ENCODE measurements at regions not wholly inside any gene's neighbourhood (a gene's known extent, or its start where the extent isn't known, plus 50 kb on each side); places are given as distances from the start of the nearest gene placed in this dataset.

DNA sequence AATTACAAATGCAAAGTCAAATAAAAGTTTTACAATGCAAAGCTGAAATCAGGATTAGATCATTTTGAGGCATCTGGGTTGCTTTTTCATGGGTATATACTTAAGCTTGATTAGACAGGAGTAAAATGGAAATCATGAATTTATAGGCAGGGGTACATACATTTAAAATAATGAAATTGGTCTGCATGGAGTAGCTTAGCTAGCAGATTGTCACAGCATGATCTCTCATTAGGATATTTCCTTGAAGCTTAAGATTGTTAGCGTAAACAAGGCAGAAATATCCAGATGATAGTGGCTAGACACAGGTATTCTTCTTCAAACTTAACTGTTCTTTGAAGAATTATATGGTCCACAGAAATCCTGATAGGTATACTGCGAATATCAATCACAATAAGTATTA, 1627.0 kb upstream of the PCDH20 start:
- POLR2A ChIA-PET, result no interaction called here
- DNase-seq (ENCODE audit: low spot score) (no peak), ATAC-seq (no peak)
- Mint-ChIP-seq H3K27me3 (ENCODE audit: low read depth) (no peaks in the 10 kb centered on the region), H3K27ac (no peak overlapping the region), H3K36me3 (peaks cover 3% of the 10 kb centered on the region; the same call in 1 of the 2 replicates), H3K4me1 (peaks cover 7% of the 10 kb centered on the region), H3K4me3 (no peak overlapping the region), H3K9me3 (peaks cover 8% of the 10 kb centered on the region)
- CTCF ChIA-PET, result no interaction called here
- TF ChIP-seq, protein P1, sequence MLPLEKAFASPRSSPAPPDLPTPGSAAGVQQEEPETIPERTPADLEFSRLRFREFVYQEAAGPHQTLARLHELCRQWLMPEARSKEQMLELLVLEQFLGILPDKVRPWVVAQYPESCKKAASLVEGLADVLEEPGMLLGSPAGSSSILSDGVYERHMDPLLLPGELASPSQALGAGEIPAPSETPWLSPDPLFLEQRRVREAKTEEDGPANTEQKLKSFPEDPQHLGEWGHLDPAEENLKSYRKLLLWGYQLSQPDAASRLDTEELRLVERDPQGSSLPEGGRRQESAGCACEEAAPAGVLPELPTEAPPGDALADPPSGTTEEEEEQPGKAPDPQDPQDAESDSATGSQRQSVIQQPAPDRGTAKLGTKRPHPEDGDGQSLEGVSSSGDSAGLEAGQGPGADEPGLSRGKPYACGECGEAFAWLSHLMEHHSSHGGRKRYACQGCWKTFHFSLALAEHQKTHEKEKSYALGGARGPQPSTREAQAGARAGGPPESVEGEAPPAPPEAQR (CRISPR knock-in tag; IDR thresholded peaks at IDR 0.05), result no peak
- no peak for TF ChIP-seq SMAD3 (CRISPR knock-in tag; IDR thresholded peaks at IDR 0.05; ENCODE audit: borderline replicate concordance)
- no peak for TF ChIP-seq ATF6 (CRISPR knock-in tag; IDR thresholded peaks at IDR 0.05)
- no peak for TF ChIP-seq EMX1 (CRISPR knock-in tag; IDR thresholded peaks at IDR 0.05)
- TF ChIP-seq ZNF671 (CRISPR knock-in tag; IDR thresholded peaks at IDR 0.05), result no peak
- TF ChIP-seq ZNF396 (CRISPR knock-in tag; IDR thresholded peaks at IDR 0.05; ENCODE audit: borderline replicate concordance), result no peak
- no peak for TF ChIP-seq CTCF (IDR thresholded peaks at IDR 0.05)
- TF ChIP-seq HMGA2 (CRISPR knock-in tag; IDR thresholded peaks at IDR 0.05), result no peak
- TF ChIP-seq, protein P2, sequence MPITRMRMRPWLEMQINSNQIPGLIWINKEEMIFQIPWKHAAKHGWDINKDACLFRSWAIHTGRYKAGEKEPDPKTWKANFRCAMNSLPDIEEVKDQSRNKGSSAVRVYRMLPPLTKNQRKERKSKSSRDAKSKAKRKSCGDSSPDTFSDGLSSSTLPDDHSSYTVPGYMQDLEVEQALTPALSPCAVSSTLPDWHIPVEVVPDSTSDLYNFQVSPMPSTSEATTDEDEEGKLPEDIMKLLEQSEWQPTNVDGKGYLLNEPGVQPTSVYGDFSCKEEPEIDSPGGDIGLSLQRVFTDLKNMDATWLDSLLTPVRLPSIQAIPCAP (CRISPR knock-in tag; IDR thresholded peaks at IDR 0.05), result no peak
- no peak for TF ChIP-seq JAZF1 (CRISPR knock-in tag; IDR thresholded peaks at IDR 0.05)
- TF ChIP-seq, protein P3, sequence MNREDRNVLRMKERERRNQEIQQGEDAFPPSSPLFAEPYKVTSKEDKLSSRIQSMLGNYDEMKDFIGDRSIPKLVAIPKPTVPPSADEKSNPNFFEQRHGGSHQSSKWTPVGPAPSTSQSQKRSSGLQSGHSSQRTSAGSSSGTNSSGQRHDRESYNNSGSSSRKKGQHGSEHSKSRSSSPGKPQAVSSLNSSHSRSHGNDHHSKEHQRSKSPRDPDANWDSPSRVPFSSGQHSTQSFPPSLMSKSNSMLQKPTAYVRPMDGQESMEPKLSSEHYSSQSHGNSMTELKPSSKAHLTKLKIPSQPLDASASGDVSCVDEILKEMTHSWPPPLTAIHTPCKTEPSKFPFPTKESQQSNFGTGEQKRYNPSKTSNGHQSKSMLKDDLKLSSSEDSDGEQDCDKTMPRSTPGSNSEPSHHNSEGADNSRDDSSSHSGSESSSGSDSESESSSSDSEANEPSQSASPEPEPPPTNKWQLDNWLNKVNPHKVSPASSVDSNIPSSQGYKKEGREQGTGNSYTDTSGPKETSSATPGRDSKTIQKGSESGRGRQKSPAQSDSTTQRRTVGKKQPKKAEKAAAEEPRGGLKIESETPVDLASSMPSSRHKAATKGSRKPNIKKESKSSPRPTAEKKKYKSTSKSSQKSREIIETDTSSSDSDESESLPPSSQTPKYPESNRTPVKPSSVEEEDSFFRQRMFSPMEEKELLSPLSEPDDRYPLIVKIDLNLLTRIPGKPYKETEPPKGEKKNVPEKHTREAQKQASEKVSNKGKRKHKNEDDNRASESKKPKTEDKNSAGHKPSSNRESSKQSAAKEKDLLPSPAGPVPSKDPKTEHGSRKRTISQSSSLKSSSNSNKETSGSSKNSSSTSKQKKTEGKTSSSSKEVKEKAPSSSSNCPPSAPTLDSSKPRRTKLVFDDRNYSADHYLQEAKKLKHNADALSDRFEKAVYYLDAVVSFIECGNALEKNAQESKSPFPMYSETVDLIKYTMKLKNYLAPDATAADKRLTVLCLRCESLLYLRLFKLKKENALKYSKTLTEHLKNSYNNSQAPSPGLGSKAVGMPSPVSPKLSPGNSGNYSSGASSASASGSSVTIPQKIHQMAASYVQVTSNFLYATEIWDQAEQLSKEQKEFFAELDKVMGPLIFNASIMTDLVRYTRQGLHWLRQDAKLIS (CRISPR knock-in tag; IDR thresholded peaks at IDR 0.05; ENCODE audit: borderline replicate concordance), result no peak
- TF ChIP-seq ZNF532 (CRISPR knock-in tag; IDR thresholded peaks at IDR 0.05; ENCODE audit: borderline replicate concordance), result no peak
- TF ChIP-seq, protein P4, sequence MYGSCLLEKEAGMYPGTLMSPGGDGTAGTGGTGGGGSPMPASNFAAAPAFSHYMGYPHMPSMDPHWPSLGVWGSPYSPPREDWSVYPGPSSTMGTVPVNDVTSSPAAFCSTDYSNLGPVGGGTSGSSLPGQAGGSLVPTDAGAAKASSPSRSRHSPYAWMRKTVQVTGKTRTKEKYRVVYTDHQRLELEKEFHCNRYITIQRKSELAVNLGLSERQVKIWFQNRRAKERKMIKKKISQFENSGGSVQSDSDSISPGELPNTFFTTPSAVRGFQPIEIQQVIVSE (CRISPR knock-in tag; IDR thresholded peaks at IDR 0.05; ENCODE audit: borderline replicate concordance), result no peak
- TF ChIP-seq, protein P5, sequence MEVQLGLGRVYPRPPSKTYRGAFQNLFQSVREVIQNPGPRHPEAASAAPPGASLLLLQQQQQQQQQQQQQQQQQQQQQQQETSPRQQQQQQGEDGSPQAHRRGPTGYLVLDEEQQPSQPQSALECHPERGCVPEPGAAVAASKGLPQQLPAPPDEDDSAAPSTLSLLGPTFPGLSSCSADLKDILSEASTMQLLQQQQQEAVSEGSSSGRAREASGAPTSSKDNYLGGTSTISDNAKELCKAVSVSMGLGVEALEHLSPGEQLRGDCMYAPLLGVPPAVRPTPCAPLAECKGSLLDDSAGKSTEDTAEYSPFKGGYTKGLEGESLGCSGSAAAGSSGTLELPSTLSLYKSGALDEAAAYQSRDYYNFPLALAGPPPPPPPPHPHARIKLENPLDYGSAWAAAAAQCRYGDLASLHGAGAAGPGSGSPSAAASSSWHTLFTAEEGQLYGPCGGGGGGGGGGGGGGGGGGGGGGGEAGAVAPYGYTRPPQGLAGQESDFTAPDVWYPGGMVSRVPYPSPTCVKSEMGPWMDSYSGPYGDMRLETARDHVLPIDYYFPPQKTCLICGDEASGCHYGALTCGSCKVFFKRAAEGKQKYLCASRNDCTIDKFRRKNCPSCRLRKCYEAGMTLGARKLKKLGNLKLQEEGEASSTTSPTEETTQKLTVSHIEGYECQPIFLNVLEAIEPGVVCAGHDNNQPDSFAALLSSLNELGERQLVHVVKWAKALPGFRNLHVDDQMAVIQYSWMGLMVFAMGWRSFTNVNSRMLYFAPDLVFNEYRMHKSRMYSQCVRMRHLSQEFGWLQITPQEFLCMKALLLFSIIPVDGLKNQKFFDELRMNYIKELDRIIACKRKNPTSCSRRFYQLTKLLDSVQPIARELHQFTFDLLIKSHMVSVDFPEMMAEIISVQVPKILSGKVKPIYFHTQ (CRISPR knock-in tag; IDR thresholded peaks at IDR 0.05), result no peak
- no peak for TF ChIP-seq ZNF423 (CRISPR knock-in tag; IDR thresholded peaks at IDR 0.05)
- TF ChIP-seq, protein P6, sequence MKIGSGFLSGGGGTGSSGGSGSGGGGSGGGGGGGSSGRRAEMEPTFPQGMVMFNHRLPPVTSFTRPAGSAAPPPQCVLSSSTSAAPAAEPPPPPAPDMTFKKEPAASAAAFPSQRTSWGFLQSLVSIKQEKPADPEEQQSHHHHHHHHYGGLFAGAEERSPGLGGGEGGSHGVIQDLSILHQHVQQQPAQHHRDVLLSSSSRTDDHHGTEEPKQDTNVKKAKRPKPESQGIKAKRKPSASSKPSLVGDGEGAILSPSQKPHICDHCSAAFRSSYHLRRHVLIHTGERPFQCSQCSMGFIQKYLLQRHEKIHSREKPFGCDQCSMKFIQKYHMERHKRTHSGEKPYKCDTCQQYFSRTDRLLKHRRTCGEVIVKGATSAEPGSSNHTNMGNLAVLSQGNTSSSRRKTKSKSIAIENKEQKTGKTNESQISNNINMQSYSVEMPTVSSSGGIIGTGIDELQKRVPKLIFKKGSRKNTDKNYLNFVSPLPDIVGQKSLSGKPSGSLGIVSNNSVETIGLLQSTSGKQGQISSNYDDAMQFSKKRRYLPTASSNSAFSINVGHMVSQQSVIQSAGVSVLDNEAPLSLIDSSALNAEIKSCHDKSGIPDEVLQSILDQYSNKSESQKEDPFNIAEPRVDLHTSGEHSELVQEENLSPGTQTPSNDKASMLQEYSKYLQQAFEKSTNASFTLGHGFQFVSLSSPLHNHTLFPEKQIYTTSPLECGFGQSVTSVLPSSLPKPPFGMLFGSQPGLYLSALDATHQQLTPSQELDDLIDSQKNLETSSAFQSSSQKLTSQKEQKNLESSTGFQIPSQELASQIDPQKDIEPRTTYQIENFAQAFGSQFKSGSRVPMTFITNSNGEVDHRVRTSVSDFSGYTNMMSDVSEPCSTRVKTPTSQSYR (CRISPR knock-in tag; IDR thresholded peaks at IDR 0.05), result no peak
